ENCODE measurements at regions not wholly inside any gene's neighbourhood (a gene's known extent, or its start where the extent isn't known, plus 50 kb on each side); places are given as distances from the start of the nearest gene placed in this dataset.
A peak's percentile ranks its signal among the peaks of the same experiment; 100 is the strongest.
"Not testable (repeated sequence)": the region's sequence is repeated elsewhere in the genome, so short reads cannot be mapped to it uniquely, and the experiment has no call there.

- no peak for DNase-seq (ENCODE audit: low read depth)
- H3K4me3 ChIP-seq (ENCODE audit: low read length): no peak overlapping the region
- TF ChIP-seq, protein P1, sequence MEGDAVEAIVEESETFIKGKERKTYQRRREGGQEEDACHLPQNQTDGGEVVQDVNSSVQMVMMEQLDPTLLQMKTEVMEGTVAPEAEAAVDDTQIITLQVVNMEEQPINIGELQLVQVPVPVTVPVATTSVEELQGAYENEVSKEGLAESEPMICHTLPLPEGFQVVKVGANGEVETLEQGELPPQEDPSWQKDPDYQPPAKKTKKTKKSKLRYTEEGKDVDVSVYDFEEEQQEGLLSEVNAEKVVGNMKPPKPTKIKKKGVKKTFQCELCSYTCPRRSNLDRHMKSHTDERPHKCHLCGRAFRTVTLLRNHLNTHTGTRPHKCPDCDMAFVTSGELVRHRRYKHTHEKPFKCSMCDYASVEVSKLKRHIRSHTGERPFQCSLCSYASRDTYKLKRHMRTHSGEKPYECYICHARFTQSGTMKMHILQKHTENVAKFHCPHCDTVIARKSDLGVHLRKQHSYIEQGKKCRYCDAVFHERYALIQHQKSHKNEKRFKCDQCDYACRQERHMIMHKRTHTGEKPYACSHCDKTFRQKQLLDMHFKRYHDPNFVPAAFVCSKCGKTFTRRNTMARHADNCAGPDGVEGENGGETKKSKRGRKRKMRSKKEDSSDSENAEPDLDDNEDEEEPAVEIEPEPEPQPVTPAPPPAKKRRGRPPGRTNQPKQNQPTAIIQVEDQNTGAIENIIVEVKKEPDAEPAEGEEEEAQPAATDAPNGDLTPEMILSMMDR (conservative IDR thresholded peaks at IDR 0.05; ENCODE audit: low read depth, low read length): no peak
Observed at GRCh38 chr5:158594595-158595242, 505.0 kb downstream of the EBF1 start.

DNA sequence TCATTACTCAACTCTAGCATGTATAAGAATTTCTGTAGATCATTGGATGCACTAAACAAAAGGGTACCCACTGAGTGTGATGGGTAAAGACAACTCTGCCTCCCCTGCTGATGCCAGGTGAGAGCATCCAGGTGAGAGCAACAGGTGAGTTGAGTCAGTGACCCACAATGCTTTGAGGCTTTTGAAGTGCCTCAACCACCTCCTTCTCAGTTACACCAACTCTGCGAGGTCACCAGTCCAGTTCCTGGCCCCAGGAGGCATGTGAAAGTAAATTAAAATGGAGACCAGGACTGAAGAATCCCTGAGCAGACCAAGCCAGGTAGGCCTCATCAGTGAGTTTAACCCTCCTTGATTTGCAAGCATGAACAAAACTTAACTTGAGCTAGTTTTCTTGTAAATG lies 505.8 kb downstream of the EBF1 start:
- DNase-seq (ENCODE audit: low read depth): no peak
- TF ChIP-seq, protein P1 (conservative IDR thresholded peaks at IDR 0.05; ENCODE audit: low read depth, low read length): no peak
- no peak overlapping the region for H3K4me3 ChIP-seq (ENCODE audit: low read length)

GRCh38 chr5:158591301-158591863 lies 508.3 kb downstream of the EBF1 start:
- TF ChIP-seq, protein P1 (conservative IDR thresholded peaks at IDR 0.05; ENCODE audit: low read depth, low read length): no peak
- no peak overlapping the region for H3K4me3 ChIP-seq (ENCODE audit: low read length)
- DNase-seq (ENCODE audit: low read depth): peak; percentile 59

DNA sequence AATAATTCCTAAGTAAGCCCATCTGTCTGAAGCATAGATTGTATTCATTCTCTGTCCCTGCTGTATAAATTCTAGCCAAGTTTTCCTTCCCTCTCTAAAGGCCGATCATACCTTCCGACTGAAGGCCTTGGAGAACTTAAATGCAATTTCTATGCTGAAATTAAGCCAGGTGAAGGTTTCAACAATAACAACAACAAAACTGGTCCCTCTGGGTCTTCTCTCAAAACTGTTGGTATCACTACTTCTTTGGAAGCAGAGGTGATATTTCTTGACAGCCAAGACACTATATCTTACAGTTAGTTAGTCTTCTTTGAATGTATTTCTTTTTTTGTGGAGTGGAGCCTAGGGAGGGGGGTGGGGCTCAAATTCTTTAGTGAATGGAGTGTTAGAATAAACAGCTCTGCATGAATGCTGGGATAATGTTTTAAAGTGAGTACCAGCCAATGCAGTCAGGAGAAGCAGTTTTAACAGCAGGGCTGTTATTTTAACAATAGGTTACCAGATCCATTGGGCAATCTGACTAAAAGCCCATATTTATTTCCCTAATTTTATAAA lies 508.9 kb downstream of the EBF1 start:
- no peak overlapping the region for H3K4me3 ChIP-seq (ENCODE audit: low read length)
- TF ChIP-seq, protein P1 (conservative IDR thresholded peaks at IDR 0.05; ENCODE audit: low read depth, low read length): no peak

GRCh38 chr5:158589939-158590338 lies 509.8 kb downstream of the EBF1 start:
- H3K4me3 ChIP-seq (ENCODE audit: low read length): no peak overlapping the region
- TF ChIP-seq, protein P1 (conservative IDR thresholded peaks at IDR 0.05; ENCODE audit: low read depth, low read length): no peak
- no peak for DNase-seq (ENCODE audit: low read depth)

More for the DNA sequence above, 508.9 kb downstream of the EBF1 start:
- DNase-seq (ENCODE audit: low read depth): no peak

- TF ChIP-seq, protein P1 (conservative IDR thresholded peaks at IDR 0.05; ENCODE audit: low read depth, low read length): no peak
- no peak overlapping the region for H3K4me3 ChIP-seq (ENCODE audit: low read length)
- no peak for DNase-seq (ENCODE audit: low read depth)
Observed at GRCh38 chr5:158588617-158589016, 511.1 kb downstream of the EBF1 start.

GRCh38 chr5:158586054-158586453 lies 513.7 kb downstream of the EBF1 start:
- TF ChIP-seq, protein P1 (conservative IDR thresholded peaks at IDR 0.05; ENCODE audit: low read depth, low read length): no peak
- H3K4me3 ChIP-seq (ENCODE audit: low read length): no peak overlapping the region
- no peak for DNase-seq (ENCODE audit: low read depth)

DNA sequence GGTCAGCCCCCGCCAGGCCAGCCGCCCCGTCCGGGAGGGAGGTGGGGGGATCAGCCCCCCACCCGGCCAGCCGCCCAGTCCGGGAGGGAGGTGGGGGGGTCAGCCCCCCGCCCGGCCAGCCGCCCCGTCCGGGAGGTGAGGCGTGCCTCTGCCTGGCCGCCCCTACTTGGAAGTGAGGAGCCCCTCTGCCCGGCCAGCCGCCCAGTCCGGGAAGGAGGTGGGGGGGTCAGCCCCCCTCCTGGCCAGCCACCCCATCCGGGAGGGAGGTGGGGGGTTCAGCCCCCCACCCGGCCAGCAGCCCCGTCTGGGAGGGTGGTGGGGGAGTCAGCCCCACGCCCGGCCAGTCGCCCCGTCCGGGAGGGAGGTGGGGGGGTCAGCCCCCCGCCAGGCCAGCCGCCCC lies 517.0 kb downstream of the EBF1 start:
- not testable (repeated sequence) for H3K4me3 ChIP-seq (ENCODE audit: low read length); DNase-seq (ENCODE audit: low read depth)

Data from retinal pigment epithelial cell (primary cell).